ENCODE measurements at regions not wholly inside any gene's neighbourhood (a gene's known extent, or its start where the extent isn't known, plus 50 kb on each side); places are given as distances from the start of the nearest gene placed in this dataset.

DNA sequence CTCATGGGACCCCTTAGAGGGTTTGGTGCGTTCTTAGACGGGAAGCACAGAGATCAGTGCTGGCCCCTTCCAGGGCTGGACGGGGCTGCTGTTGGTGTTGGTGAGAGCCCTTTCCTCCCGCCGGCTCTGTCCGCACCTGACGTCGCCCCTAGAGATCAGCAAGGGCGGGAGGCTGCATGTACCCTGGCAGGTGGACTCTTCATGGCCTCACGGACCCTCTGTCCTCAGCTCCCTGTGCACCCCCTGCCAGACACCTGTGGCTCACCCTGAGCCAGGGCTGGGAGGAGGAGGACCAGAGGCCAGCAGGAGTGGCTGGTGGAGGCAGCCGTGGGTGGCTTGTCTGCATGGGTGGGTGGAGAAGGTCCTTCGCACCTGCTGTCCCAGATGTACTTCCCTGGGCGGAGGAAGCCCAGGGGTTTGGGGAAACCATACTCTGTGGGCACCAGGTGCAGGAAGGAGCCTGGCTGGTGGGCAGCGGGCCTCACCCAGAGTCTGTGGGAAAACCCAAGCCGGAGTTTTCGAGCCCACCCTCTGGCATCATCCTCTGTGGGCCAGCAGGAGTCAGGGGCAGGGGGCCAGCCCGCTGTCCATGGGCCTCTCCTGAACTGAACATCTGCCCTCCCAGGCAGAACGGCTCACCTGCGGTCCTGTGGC, 348.6 kb downstream of the SEC14L1 start:
- Histone ChIP-seq H3K9me3 (ENCODE audit: control insufficient read depth, insufficient read depth, low read length) (no peaks in the 10 kb centered on the region; the same call in 1 of the 2 replicates), H3K4me3 (ENCODE audit: low read depth, low read length) (no peak overlapping the region), H3K27ac (ENCODE audit: low read depth, low read length) (no peak overlapping the region), H3K27me3 (ENCODE audit: control insufficient read depth, insufficient read depth, low read length) (no peaks in the 10 kb centered on the region)
- no peak for DNase-seq (ENCODE audit: low read depth, low spot score)
- ChIA-PET CTCF (interaction anchor here (0.9 to 1.7 kb wide), 3 partner anchors 12 to 60 kb away, joined by 3 to 5 read pairs (median 4); no protein-coding TSS in a partner anchor), POLR2A (no interaction called here)
- TF ChIP-seq, protein P1, sequence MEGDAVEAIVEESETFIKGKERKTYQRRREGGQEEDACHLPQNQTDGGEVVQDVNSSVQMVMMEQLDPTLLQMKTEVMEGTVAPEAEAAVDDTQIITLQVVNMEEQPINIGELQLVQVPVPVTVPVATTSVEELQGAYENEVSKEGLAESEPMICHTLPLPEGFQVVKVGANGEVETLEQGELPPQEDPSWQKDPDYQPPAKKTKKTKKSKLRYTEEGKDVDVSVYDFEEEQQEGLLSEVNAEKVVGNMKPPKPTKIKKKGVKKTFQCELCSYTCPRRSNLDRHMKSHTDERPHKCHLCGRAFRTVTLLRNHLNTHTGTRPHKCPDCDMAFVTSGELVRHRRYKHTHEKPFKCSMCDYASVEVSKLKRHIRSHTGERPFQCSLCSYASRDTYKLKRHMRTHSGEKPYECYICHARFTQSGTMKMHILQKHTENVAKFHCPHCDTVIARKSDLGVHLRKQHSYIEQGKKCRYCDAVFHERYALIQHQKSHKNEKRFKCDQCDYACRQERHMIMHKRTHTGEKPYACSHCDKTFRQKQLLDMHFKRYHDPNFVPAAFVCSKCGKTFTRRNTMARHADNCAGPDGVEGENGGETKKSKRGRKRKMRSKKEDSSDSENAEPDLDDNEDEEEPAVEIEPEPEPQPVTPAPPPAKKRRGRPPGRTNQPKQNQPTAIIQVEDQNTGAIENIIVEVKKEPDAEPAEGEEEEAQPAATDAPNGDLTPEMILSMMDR (IDR thresholded peaks at IDR 0.05; ENCODE audit: low read depth, low read length): no peak

DNA sequence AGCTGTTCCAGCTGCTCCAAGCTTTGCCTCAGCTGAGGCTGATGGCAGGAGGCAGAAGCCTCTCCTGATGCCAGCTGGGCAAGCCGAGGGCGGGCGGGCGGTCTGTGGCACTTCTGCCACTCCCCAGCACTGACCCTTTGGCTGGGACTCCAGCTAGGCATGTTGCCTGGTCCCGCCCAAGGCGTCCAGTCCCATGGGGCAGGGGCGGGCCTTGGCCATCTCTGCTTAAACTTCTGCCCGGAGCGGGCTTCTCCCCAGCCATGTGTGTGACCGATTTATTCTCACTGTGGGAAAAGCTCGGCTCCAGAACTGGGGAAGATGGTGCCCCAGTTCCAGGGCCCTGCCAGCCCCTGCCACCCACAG, 349.1 kb downstream of the SEC14L1 start:
- H3K9me3 ChIP-seq (ENCODE audit: control insufficient read depth, insufficient read depth, low read length): no peaks in the 10 kb centered on the region; the same call in 1 of the 2 replicates
- ChIA-PET POLR2A (no interaction called here), CTCF (interaction anchor here (0.9 kb wide), 2 partner anchors 12 to 60 kb away, joined by 3 to 5 read pairs; no protein-coding TSS in a partner anchor)
- TF ChIP-seq, protein P1 (IDR thresholded peaks at IDR 0.05; ENCODE audit: low read depth, low read length): no peak
- H3K27ac ChIP-seq (ENCODE audit: low read depth, low read length): no peak overlapping the region
- H3K4me3 ChIP-seq (ENCODE audit: low read depth, low read length): no peak overlapping the region
- no peaks in the 10 kb centered on the region for H3K27me3 ChIP-seq (ENCODE audit: control insufficient read depth, insufficient read depth, low read length)
- no peak for DNase-seq (ENCODE audit: low read depth, low spot score)

DNA sequence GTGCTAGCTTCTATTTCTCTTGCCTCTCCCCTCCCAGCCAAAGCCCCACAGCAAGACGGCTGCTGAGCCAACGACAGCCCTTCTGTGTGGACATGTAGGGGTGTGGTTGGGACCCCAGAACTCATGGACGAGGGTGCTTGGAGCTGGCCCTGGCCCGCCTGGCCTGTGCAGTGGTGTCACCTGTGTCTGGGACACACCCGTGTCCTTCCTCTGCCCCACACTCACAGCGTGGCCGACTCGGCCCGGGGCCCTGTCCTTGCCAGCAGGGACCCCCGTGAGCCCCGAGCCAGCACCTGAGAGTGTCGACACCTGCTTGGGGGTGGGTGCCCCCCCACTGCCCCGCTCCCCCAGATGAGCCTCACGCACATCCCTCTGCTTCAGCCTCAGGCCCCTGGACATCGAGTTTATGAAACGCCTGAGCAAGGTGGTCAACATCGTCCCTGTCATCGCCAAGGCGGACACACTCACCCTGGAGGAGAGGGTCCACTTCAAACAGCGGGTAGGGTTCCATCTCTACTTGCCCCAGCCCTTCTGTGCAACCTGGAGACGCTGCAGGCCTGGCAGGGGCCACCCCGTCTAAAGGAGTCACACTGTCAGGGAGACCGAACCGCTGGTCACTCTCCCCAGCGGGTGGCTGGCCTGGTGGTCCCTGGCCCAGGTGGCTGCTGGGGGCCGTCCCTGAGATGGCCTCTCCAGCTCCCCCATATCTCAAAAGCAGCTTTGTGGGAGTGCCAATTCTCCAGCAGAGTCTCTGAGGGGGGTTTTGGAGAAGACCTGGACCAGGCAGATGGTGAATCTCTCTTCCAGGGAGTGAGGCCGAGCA, 349.8 kb downstream of the SEC14L1 start:
- no peak overlapping the region for H3K4me3 ChIP-seq (ENCODE audit: low read depth, low read length)
- H3K27ac ChIP-seq (ENCODE audit: low read depth, low read length): no peak overlapping the region
- H3K27me3 ChIP-seq (ENCODE audit: control insufficient read depth, insufficient read depth, low read length): no peaks in the 10 kb centered on the region
- TF ChIP-seq, protein P1 (IDR thresholded peaks at IDR 0.05; ENCODE audit: low read depth, low read length): no peak
- H3K9me3 ChIP-seq (ENCODE audit: control insufficient read depth, insufficient read depth, low read length): no peaks in the 10 kb centered on the region; the same call in 1 of the 2 replicates
- no peak for DNase-seq (ENCODE audit: low read depth, low spot score)
- POLR2A ChIA-PET: no interaction called here
- CTCF ChIA-PET: interaction anchor here (0.9 kb wide), 2 partner anchors 11 to 61 kb away, joined by 3 to 5 read pairs; no protein-coding TSS in a partner anchor

DNA sequence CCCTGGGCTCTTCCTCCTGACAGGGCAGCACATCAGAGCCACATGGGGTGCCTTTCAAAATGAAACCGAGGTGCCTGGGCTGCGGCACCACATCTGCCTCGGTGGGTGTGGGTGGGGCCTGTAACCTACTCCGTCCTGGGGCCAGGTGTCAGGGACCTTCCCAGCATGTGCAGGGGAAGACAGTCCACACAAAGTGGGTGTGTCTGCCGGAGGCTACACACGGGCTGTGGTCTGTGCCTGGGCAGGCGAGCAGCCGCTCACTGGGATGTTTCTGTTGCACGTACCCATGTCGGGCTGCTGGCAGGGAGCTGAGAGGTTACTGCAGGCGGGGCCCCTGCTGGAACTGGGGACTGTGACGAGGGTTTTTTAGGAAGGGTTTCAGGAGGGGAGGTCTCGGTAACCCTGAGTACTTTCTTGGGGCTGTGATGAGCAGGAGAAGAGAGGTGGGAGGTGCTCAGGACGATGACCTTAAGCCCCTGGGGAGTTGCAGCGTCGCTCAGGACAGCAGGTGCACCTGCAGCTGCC, 351.2 kb downstream of the SEC14L1 start:
- POLR2A ChIA-PET: no interaction called here

More for the DNA sequence above, 351.2 kb downstream of the SEC14L1 start:
- no peak for DNase-seq (ENCODE audit: low read depth, low spot score)
- no peaks in the 10 kb centered on the region; the same call in 1 of the 2 replicates for H3K9me3 ChIP-seq (ENCODE audit: control insufficient read depth, insufficient read depth, low read length)
- CTCF ChIA-PET: no interaction called here
- no peak overlapping the region for H3K27ac ChIP-seq (ENCODE audit: low read depth, low read length)
- H3K4me3 ChIP-seq (ENCODE audit: low read depth, low read length): no peak overlapping the region
- TF ChIP-seq, protein P1 (IDR thresholded peaks at IDR 0.05; ENCODE audit: low read depth, low read length): no peak
- H3K27me3 ChIP-seq (ENCODE audit: control insufficient read depth, insufficient read depth, low read length): no peaks in the 10 kb centered on the region
